GM18870 (cell line): ENCODE measurements at regions not wholly inside any gene's neighbourhood (a gene's known extent, or its start where the extent isn't known, plus 50 kb on each side); places are given as distances from the start of the nearest gene placed in this dataset.

Source experiments
- ATAC-seq: cut with Tn5 transposase; IDR thresholded peaks from one replicate; pipeline ENCODE4 v1.9.1; 2021; ENCODE audit warnings: moderate library complexity; ENCODE audit not compliant: unreplicated experiment

DNA sequence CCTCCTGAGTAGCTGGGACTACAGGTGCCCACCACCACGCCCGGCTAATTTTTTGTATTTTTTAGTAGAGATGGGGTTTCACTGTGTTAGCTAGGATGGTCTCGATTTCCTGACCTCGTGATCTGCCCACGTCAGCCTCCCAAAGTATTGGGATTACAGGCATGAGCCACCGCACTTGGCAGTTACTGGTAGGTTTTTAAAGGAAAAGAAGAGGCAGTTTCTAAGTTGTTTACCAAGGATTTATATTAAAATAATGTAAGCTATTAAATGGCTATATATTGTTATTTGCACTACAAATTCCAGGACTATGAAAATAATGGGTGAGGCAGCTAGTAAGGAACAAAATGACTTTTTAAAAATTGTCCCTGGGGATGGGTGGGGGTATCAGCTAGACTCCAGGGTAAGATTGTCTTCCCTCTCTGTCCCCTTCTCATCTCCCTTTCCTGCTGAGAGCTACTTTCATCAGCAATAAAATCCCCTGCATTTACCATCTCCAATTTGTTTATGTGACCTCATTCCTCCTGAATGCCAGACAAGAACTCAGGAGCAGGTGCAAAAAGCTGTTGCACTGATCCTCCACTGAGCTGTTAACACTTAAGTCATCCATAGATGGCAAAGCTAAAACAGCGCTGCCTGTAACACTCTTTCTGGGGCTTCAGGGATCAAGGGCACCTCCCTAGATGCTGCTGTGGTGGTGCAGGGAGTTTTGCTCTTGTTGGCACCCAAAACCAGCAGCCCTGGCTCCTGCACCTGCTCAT lies 165.2 kb downstream of the ZPLD1 start:
- no peak for ATAC-seq

DNA sequence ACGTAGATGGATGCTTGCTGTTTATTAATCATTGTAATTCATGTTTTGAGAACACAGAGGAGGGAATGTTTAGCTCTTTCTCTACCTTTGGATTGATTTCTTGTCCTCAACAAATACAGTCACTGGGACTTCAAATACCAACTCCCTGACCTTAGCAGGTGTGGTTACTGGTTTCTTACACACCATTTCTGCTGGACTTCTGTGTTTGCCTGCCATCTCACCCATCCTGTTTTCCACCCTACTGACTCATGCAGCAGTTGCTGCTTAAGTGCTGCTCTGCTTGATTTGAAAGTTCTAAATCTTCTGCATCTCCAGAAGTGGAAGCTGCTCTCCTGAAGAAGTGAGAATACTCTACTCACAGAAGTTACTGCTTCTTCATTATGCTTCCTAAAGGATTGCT lies 170.3 kb downstream of the ZPLD1 start:
- ATAC-seq, result no peak

DNA sequence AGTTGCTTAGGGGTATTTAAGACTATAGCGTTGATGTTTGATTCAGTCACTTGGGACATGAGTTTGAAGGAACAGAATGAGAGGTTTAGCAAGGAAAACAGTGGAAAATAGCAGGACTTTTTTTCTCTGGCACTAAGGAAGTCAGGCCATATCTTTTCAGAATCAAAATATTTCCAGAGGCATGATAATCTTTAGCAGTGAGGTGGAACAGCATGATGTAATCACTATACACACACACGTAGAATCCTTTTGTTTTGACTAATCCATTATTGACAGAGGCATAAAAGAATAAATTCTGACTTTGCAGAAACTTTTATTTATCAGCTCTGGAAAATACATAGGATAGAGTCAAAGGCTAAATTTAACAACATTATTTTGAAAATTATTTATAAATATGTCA lies 174.1 kb downstream of the ZPLD1 start:
- ATAC-seq, result no peak

DNA sequence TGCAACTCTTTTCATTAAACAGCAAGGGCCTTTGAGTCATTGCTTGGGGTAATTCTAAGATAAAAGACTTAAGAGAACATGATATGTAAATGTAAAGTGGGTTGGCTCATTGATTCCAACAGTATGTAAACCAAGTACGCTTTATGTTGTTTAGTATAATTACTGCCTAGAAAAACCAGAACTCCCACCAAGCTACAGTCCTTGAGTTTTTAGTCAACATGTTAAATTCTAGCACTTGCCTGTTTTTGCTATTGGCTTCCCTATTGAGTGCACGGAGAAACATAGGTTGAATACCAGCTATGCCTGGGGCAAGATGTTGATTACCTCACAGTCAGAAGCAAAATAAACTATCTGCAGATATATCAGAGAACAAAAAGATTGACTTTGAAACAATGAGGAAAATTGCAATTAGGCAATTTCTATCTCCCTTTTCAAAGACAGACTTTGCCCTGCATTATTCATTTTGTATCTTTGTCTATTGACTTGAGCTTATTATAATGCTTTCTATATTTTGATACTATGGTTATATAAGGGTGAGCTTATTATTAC lies 179.3 kb downstream of the ZPLD1 start:
- ATAC-seq, result no peak

DNA sequence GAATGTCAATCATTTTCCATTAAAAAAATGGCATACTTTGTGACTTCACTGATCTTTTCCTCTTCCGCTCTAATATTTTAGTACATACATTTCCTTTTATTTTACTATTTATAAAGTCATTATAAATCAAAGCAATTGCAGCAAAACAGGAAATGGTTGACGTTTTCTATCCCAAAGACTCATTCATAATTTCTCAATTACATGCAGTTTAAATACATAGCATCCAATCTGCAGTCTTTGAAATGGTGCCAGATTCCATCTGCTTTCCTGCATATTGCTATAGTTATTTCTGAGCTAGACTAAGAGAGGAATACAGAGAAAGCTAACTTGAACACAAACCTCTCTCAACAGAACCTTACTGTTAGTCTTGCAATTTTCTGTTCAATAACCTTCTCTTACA lies 179.8 kb downstream of the ZPLD1 start:
- no peak for ATAC-seq

DNA sequence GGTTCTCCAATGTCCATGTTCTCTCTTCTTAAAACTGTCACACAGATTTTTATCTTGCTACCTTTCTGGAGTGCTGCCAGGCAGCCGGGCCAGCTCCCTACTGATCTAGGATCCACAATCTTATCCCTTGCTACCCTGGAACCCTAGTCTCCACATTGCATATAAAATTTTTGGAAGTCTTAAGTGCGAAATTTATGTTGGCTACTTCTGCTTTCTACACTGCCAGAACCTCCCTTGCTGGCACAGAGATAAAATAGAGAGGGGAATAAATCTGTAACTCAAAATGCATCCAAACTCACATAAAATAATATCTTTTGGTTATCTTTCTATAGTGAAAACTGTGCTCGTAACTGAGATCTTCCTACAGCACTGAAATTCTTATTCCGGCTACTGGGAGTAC lies 182.6 kb downstream of the ZPLD1 start:
- no peak for ATAC-seq

DNA sequence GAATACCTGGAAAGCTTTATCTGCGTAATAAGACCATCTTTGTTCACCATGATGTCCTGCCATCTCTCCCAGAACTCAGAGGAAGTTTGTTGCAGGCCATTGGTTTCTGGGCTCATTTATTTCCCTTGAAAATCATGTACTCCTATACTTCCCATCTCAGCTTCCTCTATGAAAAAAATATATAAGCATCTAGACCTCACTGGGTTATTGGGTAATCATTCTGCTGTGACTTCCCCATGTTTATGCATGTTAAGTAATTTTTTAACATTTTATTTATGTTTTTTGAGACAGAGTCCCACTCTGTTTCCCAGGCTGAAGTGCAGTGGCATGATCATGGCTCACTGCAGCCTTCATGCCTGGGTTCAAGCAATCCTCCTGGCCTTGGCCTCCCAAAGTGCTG lies 184.5 kb downstream of the ZPLD1 start:
- ATAC-seq, result no peak

DNA sequence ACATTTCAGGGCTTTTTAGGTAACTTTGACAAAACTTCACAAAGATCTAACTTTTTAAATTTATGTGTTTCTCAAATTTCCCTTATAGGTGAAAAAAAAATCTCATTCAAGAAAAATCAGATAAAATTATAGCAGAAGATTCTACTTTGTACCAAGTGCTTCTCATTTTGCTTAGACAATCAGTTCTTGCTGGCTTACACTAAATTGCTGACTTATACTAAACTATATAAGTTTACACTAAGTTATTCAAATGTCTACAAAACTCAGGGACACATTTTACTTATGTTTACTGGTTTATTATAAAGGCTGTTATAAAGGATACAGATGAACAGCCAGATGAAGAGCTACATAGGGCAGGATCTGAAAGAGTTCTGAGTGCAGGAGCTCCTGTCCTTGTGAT lies 195.1 kb downstream of the ZPLD1 start:
- no peak for ATAC-seq

DNA sequence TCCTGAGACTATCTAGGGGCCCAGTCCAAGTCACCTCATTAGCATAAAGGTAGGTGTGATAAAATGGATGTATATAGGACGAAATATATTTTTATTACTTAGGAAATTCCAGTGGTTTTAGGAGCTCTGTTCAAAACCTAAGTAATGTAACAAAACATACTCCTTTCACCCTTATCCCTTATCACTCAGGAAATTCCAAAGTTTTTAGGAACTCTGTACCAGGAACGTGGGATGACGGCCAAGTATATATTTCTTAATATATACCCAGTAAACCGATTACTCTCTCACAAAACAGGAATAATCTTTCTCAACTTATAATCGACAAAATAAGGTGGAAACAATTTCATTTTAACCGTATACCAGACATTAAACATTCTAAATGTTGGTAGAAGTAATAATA lies 195.7 kb downstream of the ZPLD1 start:
- no peak for ATAC-seq

DNA sequence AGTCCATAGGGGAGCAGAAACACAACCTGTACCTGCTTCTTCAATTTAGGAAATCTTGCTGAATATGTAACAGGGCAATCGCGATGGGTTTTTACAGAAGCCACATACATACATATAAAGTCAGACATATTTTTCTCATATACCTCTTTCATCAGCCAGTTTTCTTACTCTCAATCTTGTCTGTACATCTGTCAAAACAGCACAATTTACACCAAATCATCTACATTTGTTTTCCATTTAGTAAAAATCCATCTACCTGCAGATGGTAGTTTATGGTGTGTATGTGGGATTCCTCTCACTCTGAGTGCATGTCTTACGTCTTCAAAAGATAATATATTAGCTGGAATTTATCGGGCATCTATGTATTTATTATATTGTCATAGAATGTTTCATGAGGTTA lies 208.7 kb downstream of the ZPLD1 start:
- ATAC-seq, result no peak

DNA sequence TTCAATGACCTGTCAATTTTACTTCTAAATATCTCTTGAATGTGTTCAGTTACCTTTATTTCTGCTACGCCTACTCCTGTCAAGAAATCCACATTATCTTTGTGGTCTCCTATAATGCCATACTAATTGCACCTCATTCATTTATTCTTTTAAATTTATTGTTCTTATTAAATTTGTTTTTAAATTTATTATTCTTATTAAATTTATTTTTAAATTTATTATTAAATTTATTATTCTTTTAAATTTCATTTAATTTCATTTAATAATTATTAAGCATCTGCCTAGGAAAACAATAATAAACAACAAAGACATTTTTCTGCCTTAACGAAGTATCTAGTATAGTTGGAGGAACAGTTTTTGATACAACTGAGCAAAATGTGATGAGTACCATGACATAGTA lies 211.7 kb downstream of the ZPLD1 start:
- ATAC-seq, result no peak

DNA sequence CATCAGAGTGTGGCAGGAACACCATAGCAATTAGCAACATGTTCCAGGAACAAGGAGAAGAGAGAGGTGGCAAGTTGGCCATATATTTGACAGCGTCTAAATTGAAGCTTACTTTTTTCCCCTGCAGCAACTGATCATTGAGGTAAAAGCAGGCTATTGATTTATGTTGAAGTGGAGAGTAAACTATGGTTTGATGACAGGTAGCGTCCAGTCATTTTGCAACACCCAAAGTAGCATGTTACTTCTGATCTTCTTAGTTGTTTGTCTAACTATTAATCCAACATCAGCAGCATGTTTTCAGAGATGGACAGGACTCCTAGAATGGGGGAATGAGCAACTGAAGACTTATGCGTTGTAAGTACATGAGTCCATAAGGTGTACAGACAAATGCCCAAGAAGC lies 225.8 kb downstream of the ZPLD1 start:
- no peak for ATAC-seq

DNA sequence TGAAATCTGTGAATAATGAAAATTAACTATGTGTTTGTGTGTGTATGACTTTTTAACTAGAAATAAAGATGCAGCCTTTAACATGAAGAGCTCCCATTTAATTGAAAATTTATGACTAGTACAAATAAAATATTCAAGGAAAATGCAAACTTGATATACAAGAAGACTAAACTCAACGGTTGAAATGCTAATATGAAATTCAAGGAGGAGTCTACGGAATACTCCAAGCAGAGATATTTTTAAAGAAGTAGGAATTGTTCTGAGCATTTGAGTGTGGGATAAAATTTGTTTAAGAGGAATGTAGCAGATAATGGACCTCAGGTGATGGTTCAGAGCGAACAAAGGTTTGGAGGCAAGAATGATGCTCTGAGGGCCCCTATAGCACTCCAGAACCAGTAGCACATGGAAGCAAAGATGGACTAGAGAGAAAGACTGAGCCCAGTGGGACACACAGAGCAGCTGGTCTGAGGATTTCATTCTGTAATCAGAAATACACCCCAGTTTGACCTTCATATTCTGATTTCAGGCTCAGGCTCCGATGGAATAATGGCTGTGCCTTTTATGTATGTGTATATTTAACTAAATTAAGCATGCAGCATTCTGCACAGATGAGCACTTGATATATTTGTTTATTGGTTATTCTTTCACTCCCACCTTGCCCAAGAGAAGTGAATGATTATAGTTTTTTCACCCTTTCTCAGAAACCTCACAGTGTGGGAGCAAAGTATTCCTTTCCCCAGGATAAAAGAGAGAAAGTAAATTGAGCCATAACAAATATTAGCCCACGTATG lies 227.1 kb downstream of the ZPLD1 start:
- no peak for ATAC-seq

DNA sequence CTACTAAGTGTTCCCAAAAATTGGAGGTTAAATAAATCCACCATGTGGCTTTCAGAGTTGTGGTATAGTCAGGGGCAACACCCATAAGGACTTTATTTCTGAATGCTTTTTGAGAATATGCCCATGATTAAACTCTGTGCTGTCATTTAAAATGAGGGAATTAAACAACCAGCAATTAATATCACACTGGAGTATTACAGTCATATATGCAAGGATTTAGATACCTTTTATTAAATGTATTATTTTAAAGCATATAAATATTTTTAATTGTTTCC lies 227.6 kb downstream of the ZPLD1 start:
- ATAC-seq, result no peak

DNA sequence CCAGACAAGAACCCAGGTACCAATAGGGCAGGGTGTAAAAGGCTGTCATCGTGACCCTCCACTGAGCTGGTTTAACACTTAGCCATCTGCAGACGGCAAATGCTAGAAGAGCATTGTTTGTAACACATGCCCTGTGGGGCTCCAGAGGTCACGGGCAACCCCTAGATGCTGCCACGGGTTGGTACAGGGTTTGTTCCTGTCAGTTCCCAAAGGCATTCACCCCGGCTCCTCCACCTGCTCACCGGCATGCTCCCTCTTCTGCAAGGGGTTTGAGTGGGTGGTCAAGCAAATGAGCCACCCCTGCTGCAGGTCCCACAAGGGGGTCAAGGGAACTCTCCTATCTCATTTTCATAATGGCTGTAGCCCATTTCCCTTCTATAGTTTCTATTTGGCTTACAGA lies 229.3 kb downstream of the ZPLD1 start:
- no peak for ATAC-seq

DNA sequence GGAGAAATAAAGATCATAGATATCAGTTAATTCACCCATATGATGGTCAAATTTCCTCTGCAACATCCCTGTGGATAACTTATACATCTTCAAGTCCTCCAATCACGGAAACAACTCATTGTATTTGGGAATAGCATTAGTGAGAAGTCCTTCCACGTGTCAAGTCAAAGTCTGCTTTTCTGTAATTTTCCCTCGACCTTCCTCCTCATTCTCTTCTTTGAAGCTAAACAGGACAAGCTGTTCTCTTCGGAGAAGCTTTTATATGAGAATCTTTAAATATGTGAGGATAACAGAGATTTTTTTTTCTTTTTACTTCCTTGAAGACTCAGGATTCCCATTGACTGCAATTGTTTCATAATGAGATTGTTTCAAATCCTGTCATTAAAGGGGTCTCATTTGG lies 230.4 kb downstream of the ZPLD1 start:
- ATAC-seq, result no peak

DNA sequence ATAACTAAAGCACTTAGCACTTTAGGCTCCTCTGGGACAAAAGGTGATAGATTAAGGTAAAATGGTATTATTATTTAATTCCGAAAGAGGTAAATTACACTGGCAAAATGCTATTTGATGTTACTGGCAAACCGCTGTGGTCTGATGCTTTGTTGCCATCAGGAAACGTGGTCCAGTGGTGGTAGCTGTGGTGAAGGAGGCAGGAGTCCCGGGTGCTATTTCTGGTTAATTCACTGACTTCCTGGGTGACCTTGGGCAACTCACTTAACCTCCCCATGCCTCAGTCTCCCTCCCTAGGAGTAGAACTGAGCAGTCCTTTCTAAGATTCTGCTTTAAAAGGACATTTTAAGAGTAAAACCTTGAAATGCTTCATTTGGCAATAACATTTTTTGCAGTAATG lies 233.4 kb downstream of the ZPLD1 start:
- ATAC-seq, result no peak

DNA sequence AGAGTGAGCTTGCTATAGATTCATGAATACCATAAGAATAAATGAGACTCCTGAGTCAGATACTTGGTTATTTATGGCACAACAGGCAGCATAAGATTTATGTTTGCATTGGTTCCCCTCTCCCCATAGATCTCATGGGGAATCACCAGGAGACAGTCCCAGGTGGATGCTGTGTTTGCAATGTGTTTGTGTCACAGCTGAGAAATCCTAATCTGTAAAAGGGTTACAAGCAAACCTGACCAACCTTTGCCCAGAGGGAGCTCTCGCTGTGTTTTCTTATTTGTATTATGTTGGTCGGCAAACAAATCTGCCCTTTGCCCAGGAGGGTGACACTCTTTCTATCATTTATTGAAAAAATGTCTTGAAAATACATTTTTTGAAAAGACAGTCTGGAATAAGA lies 236.2 kb downstream of the ZPLD1 start:
- ATAC-seq, result no peak

DNA sequence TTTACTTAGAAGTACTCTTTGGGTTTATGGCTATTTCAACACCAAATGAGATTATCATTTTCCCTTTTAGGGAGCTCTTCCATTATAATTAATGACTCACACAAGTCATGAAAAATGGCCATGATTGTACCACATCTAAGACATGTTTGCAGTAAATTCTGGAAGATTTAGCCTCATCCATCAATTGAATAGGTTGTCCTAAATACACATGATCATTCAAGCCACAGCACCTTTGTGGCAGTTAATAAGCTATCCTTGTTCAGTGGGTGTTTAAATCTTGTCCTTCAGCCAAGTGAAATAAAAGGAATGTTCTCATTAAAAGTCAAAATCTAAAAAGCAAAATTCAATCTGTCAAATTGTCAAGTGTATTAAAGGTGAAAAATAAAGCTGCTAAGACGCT lies 237.5 kb downstream of the ZPLD1 start:
- ATAC-seq, result no peak

DNA sequence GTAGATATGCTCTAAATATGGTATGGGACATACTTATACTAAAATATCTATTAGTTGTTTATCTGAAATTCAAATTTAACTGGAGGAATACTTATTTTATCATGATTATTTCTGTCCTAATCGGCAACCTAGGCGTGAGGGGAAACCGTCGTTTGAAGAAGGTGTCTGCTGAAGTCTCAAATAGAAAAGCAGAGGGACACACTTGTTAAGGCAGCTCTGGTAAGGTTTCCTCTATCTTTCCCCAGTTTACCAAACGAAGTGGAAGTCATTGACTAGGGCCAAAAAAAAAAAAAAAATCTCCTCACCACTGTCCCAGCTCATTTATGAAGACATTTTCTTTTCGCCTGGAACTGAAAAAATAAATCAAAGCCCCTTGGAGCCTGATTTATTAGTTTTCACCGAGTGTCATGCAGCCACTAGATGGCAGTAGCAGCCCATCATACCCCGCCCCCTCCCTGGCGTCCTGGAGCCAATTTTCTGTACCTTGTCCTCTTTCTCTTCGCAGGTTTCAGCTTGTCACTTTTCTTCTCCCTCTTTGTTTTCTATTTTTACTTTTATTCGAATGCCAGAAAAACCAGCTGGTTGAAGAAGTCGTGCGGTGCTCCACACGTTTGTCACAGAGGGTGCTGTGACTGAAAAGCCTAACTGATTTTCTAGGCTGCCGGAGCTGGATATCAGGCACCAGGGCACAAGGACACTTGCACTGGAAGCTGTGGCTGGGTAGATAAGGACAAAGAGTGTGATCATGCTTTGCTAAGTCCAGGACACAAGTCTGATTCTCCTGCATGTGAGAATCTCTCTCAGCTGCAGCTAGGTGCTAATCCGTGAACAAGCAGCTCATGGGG lies 238.7 kb downstream of the ZPLD1 start:
- peak; percentile 62 for ATAC-seq

DNA sequence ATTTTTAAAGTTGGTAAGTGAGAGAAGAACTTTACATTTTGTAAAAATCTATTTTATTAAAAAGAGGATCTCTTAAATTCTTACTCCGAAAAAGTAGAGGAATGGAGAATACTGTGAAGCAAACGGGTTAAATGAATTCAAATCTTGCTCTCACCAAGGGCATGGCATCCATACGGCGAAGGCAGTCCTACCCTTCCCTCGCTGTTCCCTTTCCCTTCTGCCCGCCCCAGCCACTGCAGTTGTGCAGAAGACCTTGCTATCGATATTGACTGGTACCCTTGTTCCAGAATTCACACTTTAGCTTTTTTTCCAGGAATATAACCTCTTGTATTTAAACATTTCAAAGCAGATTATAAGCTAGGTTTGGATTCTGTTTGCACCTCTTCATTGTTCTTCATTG lies 239.5 kb downstream of the ZPLD1 start:
- no peak for ATAC-seq

DNA sequence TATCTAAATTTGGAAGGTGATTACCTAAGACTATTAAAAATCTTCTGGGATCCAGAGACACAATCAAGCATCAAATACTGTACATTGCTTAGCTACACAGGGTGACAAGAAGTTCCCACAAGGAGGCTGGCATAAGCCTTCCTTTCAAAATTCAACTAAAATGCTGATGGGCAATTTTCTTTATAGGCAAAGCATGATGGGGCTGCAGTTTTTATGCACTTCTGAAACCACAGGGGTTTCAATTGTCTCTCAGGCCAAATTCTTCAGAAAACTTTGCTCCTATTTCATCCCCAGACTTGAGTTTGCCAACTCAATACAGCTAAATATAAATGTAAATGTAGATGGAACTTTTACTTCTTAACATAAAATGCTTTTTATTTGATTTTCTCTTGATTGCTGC lies 241.6 kb downstream of the ZPLD1 start:
- ATAC-seq, result no peak
